ENCODE measurements at regions not wholly inside any gene's neighbourhood (a gene's known extent, or its start where the extent isn't known, plus 50 kb on each side); places are given as distances from the start of the nearest gene placed in this dataset.

GRCh38 chr5:39891376-39891775 is 466.6 kb upstream of the DAB2 start:
- no peak for TF ChIP-seq POLR2A (IDR thresholded peaks at IDR 0.05; ENCODE audit: low read depth, low read length)
- no peak for TF ChIP-seq POLR2AphosphoS5 (IDR thresholded peaks at IDR 0.05; ENCODE audit: low read depth, low read length)

Data from GM12891 (cell line).